ENCODE measurements at regions not wholly inside any gene's neighbourhood (a gene's known extent, or its start where the extent isn't known, plus 50 kb on each side); places are given as distances from the start of the nearest gene placed in this dataset.

DNA sequence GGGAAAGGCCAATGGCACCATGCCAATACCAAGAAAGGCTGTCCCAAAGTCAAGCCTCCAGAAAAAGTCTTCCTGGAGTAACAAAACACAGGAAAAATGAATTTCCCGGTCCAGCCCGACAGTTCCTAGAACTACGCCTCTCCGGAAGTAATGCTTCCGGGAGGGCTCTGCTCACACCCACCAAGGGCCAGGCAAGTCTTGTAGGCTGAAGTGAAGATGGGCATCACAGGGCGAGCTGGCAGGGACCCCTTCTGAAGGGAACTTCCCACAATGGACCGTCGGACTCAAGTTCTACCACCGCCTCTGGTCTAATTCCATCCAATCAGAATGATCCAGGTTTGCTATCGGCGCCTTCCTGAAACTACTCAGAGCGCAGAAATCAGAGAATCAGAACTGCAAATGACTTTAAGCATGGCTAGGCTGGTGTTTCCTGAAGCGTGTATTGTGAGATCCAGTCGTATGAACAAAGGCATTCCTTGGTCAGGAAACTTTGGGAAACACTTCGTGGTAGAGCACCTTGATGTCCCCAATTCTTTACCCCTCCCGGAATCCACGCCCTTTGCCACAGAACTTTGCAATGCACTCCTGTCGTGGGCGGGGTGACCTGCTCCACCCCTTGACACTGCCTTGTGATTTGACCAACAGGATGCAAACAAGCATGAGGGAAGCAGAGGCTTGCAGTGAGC lies 127.8 kb downstream of the BCOR start:
- TF ChIP-seq, protein P1, sequence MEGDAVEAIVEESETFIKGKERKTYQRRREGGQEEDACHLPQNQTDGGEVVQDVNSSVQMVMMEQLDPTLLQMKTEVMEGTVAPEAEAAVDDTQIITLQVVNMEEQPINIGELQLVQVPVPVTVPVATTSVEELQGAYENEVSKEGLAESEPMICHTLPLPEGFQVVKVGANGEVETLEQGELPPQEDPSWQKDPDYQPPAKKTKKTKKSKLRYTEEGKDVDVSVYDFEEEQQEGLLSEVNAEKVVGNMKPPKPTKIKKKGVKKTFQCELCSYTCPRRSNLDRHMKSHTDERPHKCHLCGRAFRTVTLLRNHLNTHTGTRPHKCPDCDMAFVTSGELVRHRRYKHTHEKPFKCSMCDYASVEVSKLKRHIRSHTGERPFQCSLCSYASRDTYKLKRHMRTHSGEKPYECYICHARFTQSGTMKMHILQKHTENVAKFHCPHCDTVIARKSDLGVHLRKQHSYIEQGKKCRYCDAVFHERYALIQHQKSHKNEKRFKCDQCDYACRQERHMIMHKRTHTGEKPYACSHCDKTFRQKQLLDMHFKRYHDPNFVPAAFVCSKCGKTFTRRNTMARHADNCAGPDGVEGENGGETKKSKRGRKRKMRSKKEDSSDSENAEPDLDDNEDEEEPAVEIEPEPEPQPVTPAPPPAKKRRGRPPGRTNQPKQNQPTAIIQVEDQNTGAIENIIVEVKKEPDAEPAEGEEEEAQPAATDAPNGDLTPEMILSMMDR (IDR thresholded peaks at IDR 0.05) = no peak
- no peak for TF ChIP-seq POLR2A (IDR thresholded peaks at IDR 0.05)

Measured in thyroid gland (tissue), 4 donors.